HepG2 (cell line): ENCODE measurements at regions not wholly inside any gene's neighbourhood (a gene's known extent, or its start where the extent isn't known, plus 50 kb on each side); places are given as distances from the start of the nearest gene placed in this dataset.

ENCODE experiments used
- ATAC-seq: fragments of 200-7000 bp; cut with Tn5 transposase; 3 replicates; pipeline ENCODE4 v1.9.1; 2020; ENCODE audit warnings: mild to moderate bottlenecking, moderate library complexity
- BruUV-seq: library from RNA; stranded (reverse); fragments of 400-500 nt; replicated peaks from 2 replicates; lab custom pipeline; 2021; lab: Mats Ljungman, UMichigan
- CTCF ChIA-PET: fragments of 300-600 bp; formaldehyde crosslinking; extraction: SDS; loops from one replicate; lab custom pipeline; 2021; ENCODE audit warnings: low total read pairs, inconsistent platforms, low intra/inter-chr PET ratio; lab: Yijun Ruan, JAX
- POLR2A ChIA-PET: fragments of 350-600 bp; sonication (Branson Sonifier 250); formaldehyde crosslinking; loops from one replicate; lab custom pipeline; 2020; ENCODE audit warnings: antibody characterized with exemption, inconsistent platforms; lab: Yijun Ruan, JAX
- DNase-seq: peaks from one replicate; pipeline ENCODE4 v3.0.0-alpha.2; 2015; ENCODE audit warnings: low spot score
- FAIRE-seq: peaks from 3 replicates; lab custom pipeline; 2011; peaks lifted over from hg19 to GRCh38; lab: Jason Lieb, UNC
- H2AFZ ChIP-seq: one replicate; pipeline ENCODE4 v1.6.1; 2011; ENCODE audit warnings: low read length, inconsistent platforms
- H3K27ac ChIP-seq: fragments of 300-600 bp; 3 replicates; pipeline ENCODE4 v1.8.0; 2011; ENCODE audit warnings: mixed run types, mild to moderate bottlenecking, mixed read lengths, low read length, inconsistent platforms; ENCODE audit not compliant: insufficient read depth; ENCODE audit errors: extremely low read length
- H3K27me3 ChIP-seq, 2 experiments: fragments of 200-600 bp in 1 of 2; 2 replicates in 1 of 2; 3 replicates in 1 of 2; pipeline versions ENCODE4 v1.6.0 to v1.8.0; 2011; ENCODE audit warnings: low read length in 2 of 2, mild to moderate bottlenecking in 2 of 2, moderate library complexity in 2 of 2, inconsistent platforms in 1 of 2; ENCODE audit not compliant: insufficient read depth in 2 of 2, control insufficient read depth in 1 of 2
- H3K36me3 ChIP-seq, 2 experiments: fragments of 200-600 bp in 1 of 2; replicated peaks in 1 of 2; 2 replicates in 1 of 2; 3 replicates in 1 of 2; pipeline versions ENCODE4 v1.5.1 to v1.8.0; 2011; ENCODE audit warnings: low read length in 2 of 2, inconsistent platforms in 1 of 2; ENCODE audit not compliant: insufficient read depth in 2 of 2, control insufficient read depth in 1 of 2
- H3K4me1 ChIP-seq: 2 replicates; pipeline ENCODE4 v1.5.1; 2012; ENCODE audit warnings: low read length, inconsistent platforms; ENCODE audit not compliant: insufficient read depth
- H3K4me2 ChIP-seq: 2 replicates; pipeline ENCODE4 v1.6.0; 2011; ENCODE audit warnings: low read depth, low read length, inconsistent platforms
- H3K4me3 ChIP-seq, 3 experiments: fragments of 200-600 bp in 1 of 3; sonication (generic), shearing (Covaris generic) in 1 of 3; replicated peaks in 1 of 3; 2 replicates each; pipeline ENCODE4 v1.5.1; 2011 to 2016; ENCODE audit warnings: low read length in 3 of 3, inconsistent platforms in 2 of 3, low read depth in 2 of 3, mild to moderate bottlenecking in 2 of 3, control low read depth in 1 of 3, mixed read lengths in 1 of 3; ENCODE audit not compliant: insufficient read depth in 1 of 3
- H3K79me2 ChIP-seq: one replicate; pipeline ENCODE4 v1.6.1; 2011; ENCODE audit warnings: low read length, inconsistent platforms; ENCODE audit not compliant: insufficient read depth
- H3K9ac ChIP-seq: 2 replicates; pipeline ENCODE4 v1.6.0; 2011; ENCODE audit warnings: mild to moderate bottlenecking, low read depth, low read length, inconsistent platforms; ENCODE audit not compliant: insufficient read depth
- H3K9me3 ChIP-seq: 2 replicates; pipeline ENCODE4 v1.5.1; 2012; ENCODE audit warnings: mild to moderate bottlenecking, low read length
- H4K20me1 ChIP-seq: 2 replicates; pipeline ENCODE4 v1.6.0; 2011; ENCODE audit warnings: inconsistent platforms, mild to moderate bottlenecking, low read length, moderate library complexity; ENCODE audit not compliant: insufficient read depth
- DPF2 ChIP-seq: sonication (generic); formaldehyde crosslinking; IDR thresholded peaks from 2 replicates; pipeline ENCODE4 v1.4.0; 2020; ENCODE audit warnings: mild to moderate bottlenecking, low read depth, missing genetic modification reagents, borderline replicate concordance
- FOXA3 ChIP-seq: IDR thresholded peaks from 2 replicates; pipeline ENCODE4 v1.6.1; 2016; ENCODE audit warnings: missing genetic modification reagents, missing compliant biosample characterization
- MEF2D ChIP-seq: sonication (generic); formaldehyde crosslinking; IDR thresholded peaks from 2 replicates; pipeline ENCODE4 v1.5.1; 2020; ENCODE audit warnings: mild to moderate bottlenecking, missing genetic modification reagents
- NONO ChIP-seq, 2 experiments: fragments of 450-650 bp in 1 of 2; sonication (generic) in 1 of 2; formaldehyde crosslinking in 1 of 2; IDR thresholded peaks in 1 of 2; conservative IDR thresholded peaks in 1 of 2; 2 replicates each; pipeline versions ENCODE4 v1.6.1 to v1.8.0; 2017 to 2022; ENCODE audit warnings: mild to moderate bottlenecking in 1 of 2, missing genetic modification reagents in 1 of 2, moderate library complexity in 1 of 2
- PHF20 ChIP-seq: sonication (generic); formaldehyde crosslinking; IDR thresholded peaks from 2 replicates; pipeline ENCODE4 v1.5.0; 2020; ENCODE audit warnings: mild to moderate bottlenecking, missing genetic modification reagents
- PHF5A ChIP-seq: IDR thresholded peaks from one replicate; pipeline ENCODE4 v1.6.1; 2018; ENCODE audit warnings: low read depth, missing genetic modification reagents; ENCODE audit not compliant: unreplicated experiment
- SMAD1 ChIP-seq: sonication (generic); formaldehyde crosslinking; IDR thresholded peaks from 2 replicates; pipeline ENCODE4 v1.4.0; 2020; ENCODE audit warnings: missing genetic modification reagents, low read depth, mild to moderate bottlenecking, borderline replicate concordance
- SOX13 ChIP-seq, 3 experiments: fragments of 450-650 bp in 1 of 3; sonication (generic) in 1 of 3; formaldehyde crosslinking in 1 of 3; IDR thresholded peaks in 2 of 3; conservative IDR thresholded peaks in 1 of 3; 2 replicates each; pipeline versions ENCODE4 v1.5.0 to v1.6.1; 2016 to 2020; ENCODE audit warnings: antibody characterized with exemption in 1 of 3, mild to moderate bottlenecking in 1 of 3, missing compliant biosample characterization in 1 of 3, missing genetic modification reagents in 1 of 3, moderate library complexity in 1 of 3
- ZNF230 ChIP-seq: sonication (generic); formaldehyde crosslinking; IDR thresholded peaks from 2 replicates; pipeline ENCODE4 v1.4.0; 2020; ENCODE audit warnings: mild to moderate bottlenecking, missing genetic modification reagents
- ZNF629 ChIP-seq: sonication (generic); formaldehyde crosslinking; conservative IDR thresholded peaks from 2 replicates; pipeline ENCODE4 v1.5.0; 2020; ENCODE audit warnings: missing genetic modification reagents
- ZNF746 ChIP-seq: sonication (generic); formaldehyde crosslinking; IDR thresholded peaks from 2 replicates; pipeline ENCODE4 v1.8.0; 2022; ENCODE audit warnings: mild to moderate bottlenecking, missing genetic modification reagents
- WGBS: methylation state at CpG from one replicate; pipeline ENCODE4 v1.1.6; 2017; ENCODE audit warnings: low lambda C conversion rate; 5-methylcytosine and 5-hydroxymethylcytosine counted together
- in situ Hi-C: cut with HindIII; loops from 2 replicates; pipeline ENCODE4 v1.10.0; 2017; ENCODE audit warnings: low pct_unique_long_range_greater_than_20kb; ENCODE audit not compliant: extremely low pct_ligation_motif_present
- intact Hi-C: fragments of 100-400 bp; cut with micrococcal nuclease; formaldehyde crosslinking; loops from one replicate; pipeline ENCODE4 v1.10.0; 2022; ENCODE audit not compliant: unreplicated experiment
- TF ChIP-seq, protein P1 (sequence below): conservative IDR thresholded peaks from 2 replicates; pipeline ENCODE4 v1.6.1; 2018; ENCODE audit warnings: missing genetic modification reagents
- TF ChIP-seq, protein P2 (sequence below): sonication (generic); formaldehyde crosslinking; IDR thresholded peaks from 2 replicates; pipeline ENCODE4 v1.8.1; 2022; ENCODE audit warnings: low read depth, mild to moderate bottlenecking, missing genetic modification reagents
- TF ChIP-seq, protein P3 (sequence below): sonication (generic); formaldehyde crosslinking; IDR thresholded peaks from 2 replicates; pipeline ENCODE4 v1.5.1; 2020; ENCODE audit warnings: mild to moderate bottlenecking, missing genetic modification reagents, moderate library complexity

DNA sequence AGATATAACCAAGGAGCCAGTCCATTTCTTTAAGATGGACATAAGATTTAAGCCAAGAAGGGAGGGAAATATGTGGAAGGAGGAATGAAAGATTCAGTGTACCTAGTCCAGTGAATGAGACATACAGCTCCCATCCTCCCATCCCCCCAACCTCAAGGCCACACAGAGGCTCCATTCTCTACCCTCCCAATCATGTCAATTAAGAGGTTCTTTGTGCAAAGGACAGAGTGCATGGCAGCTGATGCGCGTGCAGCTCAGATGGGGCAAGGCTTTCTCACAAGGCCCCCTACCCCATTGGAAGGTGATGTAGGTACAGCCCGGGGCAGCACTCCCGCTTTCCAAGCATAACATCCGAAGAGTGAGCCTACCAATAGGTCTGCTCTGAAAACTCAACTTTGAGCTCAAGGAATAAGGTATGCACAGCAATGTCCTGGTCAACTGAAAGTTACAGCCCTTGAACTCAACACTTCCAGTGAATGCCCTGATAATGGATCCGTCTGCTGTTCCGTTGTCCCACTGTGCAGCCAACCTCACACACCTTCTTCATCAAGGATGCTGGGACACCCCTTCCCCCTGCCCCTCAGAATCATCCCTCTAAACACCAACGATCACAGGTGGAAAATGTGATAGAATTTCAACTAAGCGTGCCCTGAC is 458.1 kb downstream of the SOX9 start:
- POLR2A ChIA-PET, result interaction anchor here (0.7 to 5.2 kb wide), 12 partner anchors 10 to 458 kb away, joined by 3 to 117 read pairs (median 6); partner anchors contain the start of gene SOX9
- FAIRE-seq (peak; percentile 39), ATAC-seq (no peak), DNase-seq (peak; percentile 65)
- Histone ChIP-seq H3K27me3 (no peaks in the 10 kb centered on the region), H3K9me3 (no peaks in the 10 kb centered on the region), H3K27ac (peak overlapping the region; percentile 80), H3K4me3 (no peak overlapping the region), H3K9ac (peak overlapping the region; percentile 70; the same call in 1 of the 2 replicates), H3K4me1 (peaks cover 89% of the 10 kb centered on the region), H3K4me2 (peak overlapping the region; percentile 36), H3K79me2 (peaks cover 94% of the 10 kb centered on the region), H3K36me3 (peaks cover 0 to 4% of the 10 kb centered on the region in 2 experiments; a peak in 1 of 5 replicates), H4K20me1 (no peaks in the 10 kb centered on the region; the same call in 1 of the 2 replicates), H2AFZ (no peak overlapping the region)
- 78% methylated on average over 9 of the region's 9 CpGs for WGBS
- intact Hi-C loops, result no loop called here
- CTCF ChIA-PET, result no interaction called here
- in situ Hi-C loops, result loop anchor here (10.0 kb wide), 1 partner anchor 616 kb away; the partner anchor contains the start of gene COG1
- BruUV-seq, result no TSS peak
- TF ChIP-seq, protein P1, sequence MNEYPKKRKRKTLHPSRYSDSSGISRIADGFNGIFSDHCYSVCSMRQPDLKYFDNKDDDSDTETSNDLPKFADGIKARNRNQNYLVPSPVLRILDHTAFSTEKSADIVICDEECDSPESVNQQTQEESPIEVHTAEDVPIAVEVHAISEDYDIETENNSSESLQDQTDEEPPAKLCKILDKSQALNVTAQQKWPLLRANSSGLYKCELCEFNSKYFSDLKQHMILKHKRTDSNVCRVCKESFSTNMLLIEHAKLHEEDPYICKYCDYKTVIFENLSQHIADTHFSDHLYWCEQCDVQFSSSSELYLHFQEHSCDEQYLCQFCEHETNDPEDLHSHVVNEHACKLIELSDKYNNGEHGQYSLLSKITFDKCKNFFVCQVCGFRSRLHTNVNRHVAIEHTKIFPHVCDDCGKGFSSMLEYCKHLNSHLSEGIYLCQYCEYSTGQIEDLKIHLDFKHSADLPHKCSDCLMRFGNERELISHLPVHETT (CRISPR knock-in tag), result no peak
- TF ChIP-seq PHF20 (0 out of 2 replicates have a peak, but pooled peaks have one; percentile 17), PHF5A (no peak), SOX13 (IDR thresholded peaks at IDR 0.05) (no peak), SOX13 (CRISPR knock-in tag; conservative IDR thresholded peaks at IDR 0.05 in 1 of 2, IDR thresholded peaks at IDR 0.05 in 1 of 2) (peak in 1 of 2 experiments; percentile 64; a peak in 2 of 4 replicates), ZNF230 (no peak), DPF2 (0 out of 2 replicates have a peak, but pooled peaks have one; percentile 24), SMAD1 (CRISPR knock-in tag) (no peak), MEF2D (no peak), NONO (IDR thresholded peaks at IDR 0.05) (no peak), NONO (CRISPR knock-in tag; conservative IDR thresholded peaks at IDR 0.05) (no peak), FOXA3 (CRISPR knock-in tag) (peak; percentile 35; the same call in 1 of the 2 replicates), ZNF746 (CRISPR knock-in tag) (no peak), ZNF629 (CRISPR knock-in tag) (peak; percentile 58; the same call in 1 of the 2 replicates)
- TF ChIP-seq, protein P2, sequence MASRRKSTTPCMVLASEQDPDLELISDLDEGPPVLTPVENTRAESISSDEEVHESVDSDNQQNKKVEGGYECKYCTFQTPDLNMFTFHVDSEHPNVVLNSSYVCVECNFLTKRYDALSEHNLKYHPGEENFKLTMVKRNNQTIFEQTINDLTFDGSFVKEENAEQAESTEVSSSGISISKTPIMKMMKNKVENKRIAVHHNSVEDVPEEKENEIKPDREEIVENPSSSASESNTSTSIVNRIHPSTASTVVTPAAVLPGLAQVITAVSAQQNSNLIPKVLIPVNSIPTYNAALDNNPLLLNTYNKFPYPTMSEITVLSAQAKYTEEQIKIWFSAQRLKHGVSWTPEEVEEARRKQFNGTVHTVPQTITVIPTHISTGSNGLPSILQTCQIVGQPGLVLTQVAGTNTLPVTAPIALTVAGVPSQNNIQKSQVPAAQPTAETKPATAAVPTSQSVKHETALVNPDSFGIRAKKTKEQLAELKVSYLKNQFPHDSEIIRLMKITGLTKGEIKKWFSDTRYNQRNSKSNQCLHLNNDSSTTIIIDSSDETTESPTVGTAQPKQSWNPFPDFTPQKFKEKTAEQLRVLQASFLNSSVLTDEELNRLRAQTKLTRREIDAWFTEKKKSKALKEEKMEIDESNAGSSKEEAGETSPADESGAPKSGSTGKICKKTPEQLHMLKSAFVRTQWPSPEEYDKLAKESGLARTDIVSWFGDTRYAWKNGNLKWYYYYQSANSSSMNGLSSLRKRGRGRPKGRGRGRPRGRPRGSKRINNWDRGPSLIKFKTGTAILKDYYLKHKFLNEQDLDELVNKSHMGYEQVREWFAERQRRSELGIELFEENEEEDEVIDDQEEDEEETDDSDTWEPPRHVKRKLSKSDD (CRISPR knock-in tag), result 0 out of 2 replicates have a peak, but pooled peaks have one; percentile 48
- TF ChIP-seq, protein P3, sequence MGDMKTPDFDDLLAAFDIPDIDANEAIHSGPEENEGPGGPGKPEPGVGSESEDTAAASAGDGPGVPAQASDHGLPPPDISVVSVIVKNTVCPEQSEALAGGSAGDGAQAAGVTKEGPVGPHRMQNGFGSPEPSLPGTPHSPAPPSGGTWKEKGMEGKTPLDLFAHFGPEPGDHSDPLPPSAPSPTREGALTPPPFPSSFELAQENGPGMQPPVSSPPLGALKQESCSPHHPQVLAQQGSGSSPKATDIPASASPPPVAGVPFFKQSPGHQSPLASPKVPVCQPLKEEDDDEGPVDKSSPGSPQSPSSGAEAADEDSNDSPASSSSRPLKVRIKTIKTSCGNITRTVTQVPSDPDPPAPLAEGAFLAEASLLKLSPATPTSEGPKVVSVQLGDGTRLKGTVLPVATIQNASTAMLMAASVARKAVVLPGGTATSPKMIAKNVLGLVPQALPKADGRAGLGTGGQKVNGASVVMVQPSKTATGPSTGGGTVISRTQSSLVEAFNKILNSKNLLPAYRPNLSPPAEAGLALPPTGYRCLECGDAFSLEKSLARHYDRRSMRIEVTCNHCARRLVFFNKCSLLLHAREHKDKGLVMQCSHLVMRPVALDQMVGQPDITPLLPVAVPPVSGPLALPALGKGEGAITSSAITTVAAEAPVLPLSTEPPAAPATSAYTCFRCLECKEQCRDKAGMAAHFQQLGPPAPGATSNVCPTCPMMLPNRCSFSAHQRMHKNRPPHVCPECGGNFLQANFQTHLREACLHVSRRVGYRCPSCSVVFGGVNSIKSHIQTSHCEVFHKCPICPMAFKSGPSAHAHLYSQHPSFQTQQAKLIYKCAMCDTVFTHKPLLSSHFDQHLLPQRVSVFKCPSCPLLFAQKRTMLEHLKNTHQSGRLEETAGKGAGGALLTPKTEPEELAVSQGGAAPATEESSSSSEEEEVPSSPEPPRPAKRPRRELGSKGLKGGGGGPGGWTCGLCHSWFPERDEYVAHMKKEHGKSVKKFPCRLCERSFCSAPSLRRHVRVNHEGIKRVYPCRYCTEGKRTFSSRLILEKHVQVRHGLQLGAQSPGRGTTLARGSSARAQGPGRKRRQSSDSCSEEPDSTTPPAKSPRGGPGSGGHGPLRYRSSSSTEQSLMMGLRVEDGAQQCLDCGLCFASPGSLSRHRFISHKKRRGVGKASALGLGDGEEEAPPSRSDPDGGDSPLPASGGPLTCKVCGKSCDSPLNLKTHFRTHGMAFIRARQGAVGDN (CRISPR knock-in tag), result peak; percentile 41; the same call in 1 of the 2 replicates
